Mucosa of descending colon (tissue), 3 donors: ENCODE measurements at regions not wholly inside any gene's neighbourhood (a gene's known extent, or its start where the extent isn't known, plus 50 kb on each side); places are given as distances from the start of the nearest gene placed in this dataset.
"Not testable (repeated sequence)": the region's sequence is repeated elsewhere in the genome, so short reads cannot be mapped to it uniquely, and the experiment has no call there.

Experiments
- ATAC-seq: fragments of 200-7000 bp; cut with Tn5 transposase; one replicate; pipeline ENCODE4 v1.9.1; 2020; ENCODE audit warnings: mild to moderate bottlenecking, moderate library complexity
- DNase-seq, 3 donors: peaks; one replicate each; pipeline ENCODE4 v3.0.0-alpha.2; 2020
- H3K36me3 ChIP-seq: fragments of 200-600 bp; one replicate; pipeline ENCODE4 v1.8.0; 2021; ENCODE audit warnings: low read depth, mild to moderate bottlenecking
- H3K4me1 ChIP-seq: fragments of 200-600 bp; one replicate; pipeline ENCODE4 v1.8.0; 2021; ENCODE audit warnings: low read depth, mild to moderate bottlenecking
- H3K4me3 ChIP-seq: fragments of 200-600 bp; one replicate; pipeline ENCODE4 v1.8.0; 2021; ENCODE audit warnings: mild to moderate bottlenecking
- H3K9me3 ChIP-seq: fragments of 200-600 bp; one replicate; pipeline ENCODE4 v1.8.0; 2021; ENCODE audit warnings: mild to moderate bottlenecking
- CTCF ChIP-seq: fragments of 200-600 bp; IDR thresholded peaks from one replicate; pipeline ENCODE4 v1.8.0; 2022; ENCODE audit warnings: antibody characterized with exemption, mild to moderate bottlenecking
- intact Hi-C, 2 donors: fragments of 100-400 bp; cut with DNase I in 1 of 2; cut with micrococcal nuclease in 1 of 2; formaldehyde crosslinking; loops; one replicate each; pipeline versions ENCODE4 v1.11.0 to v1.11.1; 2022; cut with DNase I, micrococcal nuclease
- donor health status: DM: no; HTN: no; CAD: no; lungs with moderate emphysema.
- donor health status: DM: no; HTN: no; CAD: no.
- donor health status: DM: no; HTN: yes; CAD: no.

DNA sequence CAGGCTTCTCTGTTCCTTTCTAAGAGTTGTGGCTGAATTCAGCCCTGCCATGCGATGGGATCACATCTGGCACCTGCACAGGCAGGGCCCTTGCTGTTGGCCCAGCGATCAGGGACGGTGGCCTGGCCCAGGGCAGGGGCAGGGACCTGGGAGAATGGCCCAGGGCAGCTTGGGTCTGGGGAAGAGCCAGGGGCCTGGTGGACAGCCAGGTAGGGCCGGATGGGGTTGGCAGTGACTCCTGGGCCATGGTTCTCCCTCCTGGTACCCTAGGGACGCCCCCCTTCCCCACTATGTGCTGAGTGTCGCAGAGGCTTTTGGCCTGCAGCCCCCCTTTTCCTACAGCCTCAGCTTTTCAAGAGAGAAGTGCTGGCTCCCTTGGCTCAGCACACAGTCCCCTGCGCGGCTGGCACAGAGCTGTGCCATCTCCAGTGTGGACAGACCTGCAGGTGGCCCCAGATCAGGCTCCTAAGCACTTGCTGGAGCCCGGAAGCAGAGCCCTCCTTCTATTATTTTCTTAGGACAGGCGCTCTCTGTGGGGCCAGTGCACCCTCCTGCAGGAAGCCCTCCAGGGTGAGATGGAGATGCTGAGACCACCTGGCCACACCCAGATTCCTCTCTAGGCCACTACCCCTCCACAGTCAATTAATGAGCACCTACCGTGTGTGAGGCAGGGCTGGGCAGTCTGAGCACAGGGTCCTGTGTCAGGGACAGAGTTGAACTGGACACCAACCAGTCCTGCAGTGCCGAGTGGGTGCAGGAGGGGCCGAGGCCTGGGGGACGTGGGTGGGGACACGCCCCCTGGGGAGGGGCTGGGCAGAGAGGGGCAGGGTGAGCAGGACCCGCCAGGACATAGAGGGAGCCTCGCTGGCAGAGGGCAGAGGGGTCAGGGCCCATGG, 267.6 kb downstream of the ADGRD1 start:
- no peak for ATAC-seq
- intact Hi-C loops: no loop called here
- Histone ChIP-seq H3K36me3 (no peaks in the 10 kb centered on the region), H3K4me1 (peaks cover 6% of the 10 kb centered on the region), H3K9me3 (no peaks in the 10 kb centered on the region), H3K4me3 (no peak overlapping the region)
- DNase-seq: no peak
- no peak for TF ChIP-seq CTCF

- ATAC-seq (no peak), DNase-seq (no peak)
- TF ChIP-seq CTCF: no peak
- H3K4me1 ChIP-seq: peaks cover 6% of the 10 kb centered on the region
- H3K4me3 ChIP-seq: no peak overlapping the region
- H3K36me3 ChIP-seq: no peaks in the 10 kb centered on the region
- H3K9me3 ChIP-seq: no peaks in the 10 kb centered on the region
- intact Hi-C loops: no loop called here
These were observed 268.2 kb downstream of the ADGRD1 start for GRCh38 chr12:131221957-131222328.

DNA sequence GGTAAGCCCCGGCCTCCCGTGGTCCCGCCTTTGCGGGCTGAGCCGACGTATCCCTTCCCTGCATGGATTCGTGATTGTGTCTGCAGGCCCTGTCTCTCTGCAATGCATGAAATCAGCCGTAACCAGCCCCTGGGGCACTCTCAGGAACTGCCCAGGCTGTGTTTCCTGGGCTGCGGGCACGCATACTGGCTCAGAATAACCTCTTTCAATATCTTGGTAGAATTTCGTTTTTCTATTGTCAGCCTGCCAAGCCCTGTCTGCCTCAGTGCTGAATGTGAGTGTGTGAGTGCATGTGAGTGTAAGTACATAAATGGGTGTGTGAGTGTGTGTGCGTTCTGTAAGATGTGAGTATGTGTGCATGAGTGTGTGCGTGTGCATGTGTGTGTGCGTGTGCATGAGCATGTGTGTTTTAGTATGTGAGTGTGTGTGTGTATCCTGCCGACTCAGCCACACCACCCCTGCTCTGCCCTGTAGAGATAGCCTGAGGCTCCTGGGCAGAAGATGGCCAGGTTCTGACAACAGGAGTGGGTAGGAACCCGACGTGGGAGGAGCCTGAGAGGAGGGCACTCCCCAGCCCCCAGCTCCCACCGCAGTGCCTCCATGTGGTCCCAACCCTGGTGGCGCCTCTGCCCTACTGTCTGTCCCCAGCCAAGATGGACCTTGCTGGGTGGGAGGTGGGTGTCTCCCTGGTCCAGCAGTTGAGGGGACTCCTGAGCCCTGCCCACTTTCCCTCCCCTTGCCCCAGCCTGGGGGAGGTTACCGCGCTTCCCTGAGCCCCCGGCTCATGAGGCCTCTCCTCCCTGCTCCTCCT, 268.8 kb downstream of the ADGRD1 start:
- no peak for ATAC-seq
- no peak overlapping the region for H3K4me3 ChIP-seq
- H3K9me3 ChIP-seq: no peaks in the 10 kb centered on the region
- H3K4me1 ChIP-seq: peaks cover 6% of the 10 kb centered on the region
- peak in 2 of 3 donors; percentile 17 to 18 for DNase-seq
- intact Hi-C loops: no loop called here
- no peaks in the 10 kb centered on the region for H3K36me3 ChIP-seq
- no peak for TF ChIP-seq CTCF

DNA sequence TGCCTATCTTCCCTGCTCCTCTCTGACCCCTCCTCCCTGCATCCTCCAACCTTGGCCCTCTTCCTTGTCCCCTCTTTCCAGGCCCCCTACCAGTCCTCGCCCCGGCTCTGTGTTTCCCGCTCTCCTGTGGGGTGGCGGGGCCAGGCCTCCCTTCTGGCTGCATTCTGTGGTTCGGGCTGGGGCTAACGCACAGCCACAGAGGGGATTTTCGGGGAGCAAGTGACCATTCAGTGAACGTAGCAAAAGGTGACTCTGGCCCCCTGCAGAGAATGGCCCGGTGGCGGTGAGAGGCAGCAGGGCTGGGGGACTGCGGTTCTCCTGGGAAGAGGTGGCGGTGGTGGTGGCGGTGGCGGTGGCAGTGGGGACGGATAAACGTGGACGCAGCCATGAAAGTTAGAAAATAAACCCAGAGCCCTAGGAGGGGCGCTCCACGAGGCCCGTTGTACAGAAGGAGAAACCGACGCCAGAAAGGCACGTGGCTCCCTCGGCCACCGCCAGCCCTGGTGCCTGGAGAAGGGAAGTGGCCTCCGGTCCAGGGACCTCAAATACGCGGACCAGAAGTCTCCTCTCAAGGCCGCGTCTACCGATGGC, 269.6 kb downstream of the ADGRD1 start:
- Histone ChIP-seq H3K4me1 (peaks cover 6% of the 10 kb centered on the region), H3K9me3 (no peaks in the 10 kb centered on the region), H3K36me3 (no peaks in the 10 kb centered on the region), H3K4me3 (no peak overlapping the region)
- DNase-seq (no peak), ATAC-seq (no peak)
- TF ChIP-seq CTCF: no peak
- intact Hi-C loops: no loop called here

- no peaks in the 10 kb centered on the region for H3K36me3 ChIP-seq
- H3K4me3 ChIP-seq: no peak overlapping the region
- H3K4me1 ChIP-seq: peaks cover 6% of the 10 kb centered on the region
- no peaks in the 10 kb centered on the region for H3K9me3 ChIP-seq
- intact Hi-C loops: no loop called here
- no peak for TF ChIP-seq CTCF
- ATAC-seq: no peak
- no peak for DNase-seq
These were observed 270.1 kb downstream of the ADGRD1 start for GRCh38 chr12:131223791-131224225.

DNA sequence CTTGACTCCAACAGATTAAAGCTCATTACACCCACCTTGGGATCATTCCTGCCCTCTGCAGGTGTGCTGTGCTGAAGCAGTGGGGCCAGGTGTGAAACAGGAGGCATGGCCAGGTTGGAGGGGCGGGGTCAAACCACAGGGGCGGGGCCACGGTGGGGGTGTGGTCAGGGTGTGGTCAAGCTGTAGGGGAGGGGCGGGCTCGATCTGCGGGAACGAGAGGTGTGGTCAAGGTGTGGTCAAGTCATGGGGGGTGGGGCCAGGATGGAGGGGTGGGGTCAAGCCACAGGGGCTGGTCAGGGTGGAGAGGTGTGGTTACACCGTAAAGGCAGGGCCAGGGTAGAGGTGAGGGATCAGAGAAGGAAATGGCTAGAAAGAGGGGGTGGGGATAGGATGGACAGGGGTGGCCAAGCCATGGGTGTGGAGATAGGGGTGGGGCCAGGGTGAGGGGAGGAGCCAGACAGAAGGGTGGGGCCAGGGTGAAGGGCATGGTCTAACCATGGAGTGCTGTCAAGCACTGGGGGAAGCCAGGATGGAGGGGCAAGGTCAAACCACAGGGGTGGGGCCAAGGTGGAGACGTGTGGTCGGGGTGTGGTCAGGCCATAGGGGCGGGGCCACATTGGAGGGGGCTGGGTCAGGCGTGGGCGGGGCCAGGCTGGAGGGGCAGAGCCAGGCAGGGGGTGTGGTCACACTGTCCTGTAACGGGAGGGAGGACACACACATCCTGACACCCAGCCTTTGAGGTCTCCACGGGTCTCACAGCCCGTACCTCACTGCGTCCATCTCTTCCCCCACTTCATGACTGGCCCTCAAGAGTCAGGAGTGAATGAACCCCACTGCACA, 270.7 kb downstream of the ADGRD1 start:
- H3K36me3 ChIP-seq, H3K4me1 ChIP-seq, H3K4me3 ChIP-seq, intact Hi-C loops, H3K9me3 ChIP-seq: not testable (repeated sequence)
- ATAC-seq (peak; percentile 80), DNase-seq (peak; percentile 49 to 74 (median 59))

GRCh38 chr12:131225066-131225380, 271.3 kb downstream of the ADGRD1 start:
- DNase-seq, intact Hi-C loops, H3K4me3 ChIP-seq, H3K36me3 ChIP-seq, H3K4me1 ChIP-seq, H3K9me3 ChIP-seq: not testable (repeated sequence)
- ATAC-seq: peak; percentile 53
